Liver (tissue), 7 donors: ENCODE measurements at regions not wholly inside any gene's neighbourhood (a gene's known extent, or its start where the extent isn't known, plus 50 kb on each side); places are given as distances from the start of the nearest gene placed in this dataset.

ENCODE experiments used
- DNase-seq: peaks from one replicate; pipeline ENCODE4 v3.0.0-alpha.2; 2017; ENCODE audit warnings: low spot score
- H3K27ac ChIP-seq, 2 donors: one replicate each; pipeline ENCODE4 v1.7.0; 2013; ENCODE audit warnings: inconsistent platforms in 2 of 2, low read length in 2 of 2, control low read depth in 1 of 2, low read depth in 1 of 2, mild to moderate bottlenecking in 1 of 2
- H3K27me3 ChIP-seq, 4 donors: one replicate each; pipeline versions ENCODE4 v1.6.1 to v1.7.0; 2013; ENCODE audit warnings: low read length in 3 of 4, inconsistent platforms in 1 of 4, mild to moderate bottlenecking in 1 of 4, moderate library complexity in 1 of 4; ENCODE audit not compliant: control insufficient read depth in 4 of 4, insufficient read depth in 4 of 4
- H3K36me3 ChIP-seq, 4 donors: one replicate each; pipeline versions ENCODE4 v1.6.1 to v1.7.0; 2013; ENCODE audit warnings: low read length in 3 of 4, mild to moderate bottlenecking in 3 of 4, low read depth in 1 of 4, moderate library complexity in 1 of 4; ENCODE audit not compliant: control insufficient read depth in 4 of 4, insufficient read depth in 3 of 4
- H3K4me1 ChIP-seq, 4 donors: one replicate each; pipeline versions ENCODE4 v1.6.1 to v1.7.0; 2013; ENCODE audit warnings: low read length in 3 of 4, mild to moderate bottlenecking in 3 of 4, moderate library complexity in 1 of 4; ENCODE audit not compliant: control insufficient read depth in 4 of 4, insufficient read depth in 4 of 4
- H3K4me3 ChIP-seq, 3 donors: one replicate each; pipeline versions ENCODE4 v1.6.1 to v1.7.0; 2013; ENCODE audit warnings: low read length in 3 of 3, control low read depth in 1 of 3, low read depth in 1 of 3, mild to moderate bottlenecking in 1 of 3
- H3K9ac ChIP-seq, 2 donors: one replicate each; pipeline ENCODE4 v1.7.0; 2013; ENCODE audit warnings: low read length in 2 of 2, mild to moderate bottlenecking in 2 of 2, moderate library complexity in 2 of 2, control low read depth in 1 of 2, low read depth in 1 of 2
- H3K9me3 ChIP-seq, 4 donors: one replicate each; pipeline versions ENCODE4 v1.6.1 to v1.7.0; 2013; ENCODE audit warnings: low read length in 3 of 4; ENCODE audit not compliant: control insufficient read depth in 4 of 4
- ATF3 ChIP-seq: IDR thresholded peaks from 2 replicates; pipeline ENCODE4 v1.6.1; 2016; ENCODE audit warnings: antibody characterized with exemption
- CTCF ChIP-seq: fragments of 150-350 bp; IDR thresholded peaks from 2 replicates; pipeline ENCODE4 v1.5.1; 2017; ENCODE audit warnings: improper control_type of control experiment, low read depth, low read length; ENCODE audit not compliant: missing input control
- EGR1 ChIP-seq, 2 donors: IDR thresholded peaks; 2 replicates each; pipeline ENCODE4 v1.6.1; 2016 to 2018; ENCODE audit warnings: antibody characterized with exemption in 2 of 2, low read depth in 2 of 2
- FOXA1 ChIP-seq: IDR thresholded peaks from 2 replicates; pipeline ENCODE4 v1.6.1; 2016; ENCODE audit warnings: antibody characterized with exemption
- FOXA2 ChIP-seq: IDR thresholded peaks from 2 replicates; pipeline ENCODE4 v1.6.1; 2016; ENCODE audit warnings: antibody characterized with exemption
- GABPA ChIP-seq, 2 donors: IDR thresholded peaks in 1 of 2; conservative IDR thresholded peaks in 1 of 2; 2 replicates each; pipeline ENCODE4 v1.6.1; 2016; ENCODE audit warnings: antibody characterized with exemption in 2 of 2, mild to moderate bottlenecking in 1 of 2, moderate library complexity in 1 of 2
- HNF4A ChIP-seq, 2 donors: conservative IDR thresholded peaks; 2 replicates each; pipeline ENCODE4 v1.6.1; 2016; ENCODE audit warnings: antibody characterized with exemption in 2 of 2, mild to moderate bottlenecking in 2 of 2
- HNF4G ChIP-seq: IDR thresholded peaks from 2 replicates; pipeline ENCODE4 v1.6.1; 2016; ENCODE audit warnings: antibody characterized with exemption
- JUND ChIP-seq, 2 donors: IDR thresholded peaks; 2 replicates each; pipeline ENCODE4 v1.6.1; 2016; ENCODE audit warnings: antibody characterized with exemption in 2 of 2
- NR2F2 ChIP-seq: IDR thresholded peaks from 2 replicates; pipeline ENCODE4 v1.6.1; 2016; ENCODE audit warnings: antibody characterized with exemption
- RAD21 ChIP-seq, 2 donors: IDR thresholded peaks; 2 replicates each; pipeline ENCODE4 v1.6.1; 2016; ENCODE audit warnings: antibody characterized with exemption in 2 of 2, mild to moderate bottlenecking in 2 of 2
- RXRA ChIP-seq, 2 donors: IDR thresholded peaks; 2 replicates each; pipeline ENCODE4 v1.6.1; 2017 to 2018; ENCODE audit warnings: antibody characterized with exemption in 2 of 2, mild to moderate bottlenecking in 1 of 2
- SP1 ChIP-seq: IDR thresholded peaks from 2 replicates; pipeline ENCODE4 v1.6.1; 2018; ENCODE audit warnings: antibody characterized with exemption, mild to moderate bottlenecking
- TAF1 ChIP-seq: conservative IDR thresholded peaks from 2 replicates; pipeline ENCODE4 v1.6.1; 2016; ENCODE audit warnings: antibody characterized with exemption, mild to moderate bottlenecking
- YY1 ChIP-seq: IDR thresholded peaks from 2 replicates; pipeline ENCODE4 v1.6.1; 2016; ENCODE audit warnings: antibody characterized with exemption, mild to moderate bottlenecking
- TF ChIP-seq, protein P1 (sequence below): IDR thresholded peaks from 2 replicates; pipeline ENCODE4 v1.6.1; 2016; ENCODE audit warnings: antibody characterized with exemption
- TF ChIP-seq, protein P2 (sequence below): IDR thresholded peaks from 2 replicates; pipeline ENCODE4 v1.6.1; 2016; ENCODE audit warnings: antibody characterized with exemption, mild to moderate bottlenecking
- TF ChIP-seq, protein P3 (sequence below): IDR thresholded peaks from 2 replicates; pipeline ENCODE4 v1.6.1; 2016; ENCODE audit warnings: antibody characterized with exemption
- donor health status: healthy.
- donor health status: healthy.
- donor health status: healthy.
- donor health status: healthy.

DNA sequence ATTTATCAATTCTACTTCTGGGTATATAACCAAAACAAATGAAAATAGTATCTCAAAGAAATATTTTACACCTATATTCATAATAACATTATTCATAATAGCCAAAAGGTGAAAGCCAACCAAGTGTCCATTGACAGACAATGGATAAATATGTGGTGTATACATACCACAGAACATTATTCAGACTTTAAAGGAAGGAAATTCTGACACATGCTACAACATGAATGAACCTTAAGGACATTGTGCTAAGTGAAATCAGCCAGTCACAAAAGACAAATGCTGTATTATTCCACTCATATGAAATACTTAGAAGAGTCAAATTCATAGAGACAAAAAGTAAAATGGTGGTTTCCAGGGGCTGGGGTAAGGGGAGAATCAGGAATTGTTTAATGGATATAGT is 370.5 kb upstream of the CHAC2 start:
- Histone ChIP-seq H3K4me3 (no peak overlapping the region), H3K4me1 (no peaks in the 10 kb centered on the region), H3K27ac (no peak overlapping the region), H3K9me3 (peaks cover 0 to 3% (median 1%) of the 10 kb centered on the region in 4 donors), H3K27me3 (no peaks in the 10 kb centered on the region), H3K36me3 (no peaks in the 10 kb centered on the region), H3K9ac (no peak overlapping the region)
- TF ChIP-seq FOXA1 (no peak), JUND (IDR thresholded peaks at IDR 0.05) (no peak), EGR1 (IDR thresholded peaks at IDR 0.05; ENCODE audit: low read depth in 2 of 2) (no peak), RXRA (IDR thresholded peaks at IDR 0.05) (no peak), CTCF (no peak), GABPA (IDR thresholded peaks at IDR 0.05 in 1 of 2, conservative IDR thresholded peaks at IDR 0.05 in 1 of 2) (no peak), TAF1 (no peak), ATF3 (no peak)
- TF ChIP-seq, protein P1, sequence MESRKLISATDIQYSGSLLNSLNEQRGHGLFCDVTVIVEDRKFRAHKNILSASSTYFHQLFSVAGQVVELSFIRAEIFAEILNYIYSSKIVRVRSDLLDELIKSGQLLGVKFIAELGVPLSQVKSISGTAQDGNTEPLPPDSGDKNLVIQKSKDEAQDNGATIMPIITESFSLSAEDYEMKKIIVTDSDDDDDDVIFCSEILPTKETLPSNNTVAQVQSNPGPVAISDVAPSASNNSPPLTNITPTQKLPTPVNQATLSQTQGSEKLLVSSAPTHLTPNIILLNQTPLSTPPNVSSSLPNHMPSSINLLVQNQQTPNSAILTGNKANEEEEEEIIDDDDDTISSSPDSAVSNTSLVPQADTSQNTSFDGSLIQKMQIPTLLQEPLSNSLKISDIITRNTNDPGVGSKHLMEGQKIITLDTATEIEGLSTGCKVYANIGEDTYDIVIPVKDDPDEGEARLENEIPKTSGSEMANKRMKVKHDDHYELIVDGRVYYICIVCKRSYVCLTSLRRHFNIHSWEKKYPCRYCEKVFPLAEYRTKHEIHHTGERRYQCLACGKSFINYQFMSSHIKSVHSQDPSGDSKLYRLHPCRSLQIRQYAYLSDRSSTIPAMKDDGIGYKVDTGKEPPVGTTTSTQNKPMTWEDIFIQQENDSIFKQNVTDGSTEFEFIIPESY = no peak
- no peak for DNase-seq

GRCh38 chr2:53381271-53381670 is 386.3 kb upstream of the CHAC2 start:
- DNase-seq = no peak
- no peak for TF ChIP-seq HNF4G
- no peak for TF ChIP-seq CTCF
- no peak for TF ChIP-seq FOXA2
- TF ChIP-seq, protein P2, sequence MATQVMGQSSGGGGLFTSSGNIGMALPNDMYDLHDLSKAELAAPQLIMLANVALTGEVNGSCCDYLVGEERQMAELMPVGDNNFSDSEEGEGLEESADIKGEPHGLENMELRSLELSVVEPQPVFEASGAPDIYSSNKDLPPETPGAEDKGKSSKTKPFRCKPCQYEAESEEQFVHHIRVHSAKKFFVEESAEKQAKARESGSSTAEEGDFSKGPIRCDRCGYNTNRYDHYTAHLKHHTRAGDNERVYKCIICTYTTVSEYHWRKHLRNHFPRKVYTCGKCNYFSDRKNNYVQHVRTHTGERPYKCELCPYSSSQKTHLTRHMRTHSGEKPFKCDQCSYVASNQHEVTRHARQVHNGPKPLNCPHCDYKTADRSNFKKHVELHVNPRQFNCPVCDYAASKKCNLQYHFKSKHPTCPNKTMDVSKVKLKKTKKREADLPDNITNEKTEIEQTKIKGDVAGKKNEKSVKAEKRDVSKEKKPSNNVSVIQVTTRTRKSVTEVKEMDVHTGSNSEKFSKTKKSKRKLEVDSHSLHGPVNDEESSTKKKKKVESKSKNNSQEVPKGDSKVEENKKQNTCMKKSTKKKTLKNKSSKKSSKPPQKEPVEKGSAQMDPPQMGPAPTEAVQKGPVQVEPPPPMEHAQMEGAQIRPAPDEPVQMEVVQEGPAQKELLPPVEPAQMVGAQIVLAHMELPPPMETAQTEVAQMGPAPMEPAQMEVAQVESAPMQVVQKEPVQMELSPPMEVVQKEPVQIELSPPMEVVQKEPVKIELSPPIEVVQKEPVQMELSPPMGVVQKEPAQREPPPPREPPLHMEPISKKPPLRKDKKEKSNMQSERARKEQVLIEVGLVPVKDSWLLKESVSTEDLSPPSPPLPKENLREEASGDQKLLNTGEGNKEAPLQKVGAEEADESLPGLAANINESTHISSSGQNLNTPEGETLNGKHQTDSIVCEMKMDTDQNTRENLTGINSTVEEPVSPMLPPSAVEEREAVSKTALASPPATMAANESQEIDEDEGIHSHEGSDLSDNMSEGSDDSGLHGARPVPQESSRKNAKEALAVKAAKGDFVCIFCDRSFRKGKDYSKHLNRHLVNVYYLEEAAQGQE = no peak
- no peak for TF ChIP-seq GABPA (IDR thresholded peaks at IDR 0.05 in 1 of 2, conservative IDR thresholded peaks at IDR 0.05 in 1 of 2)
- no peak for TF ChIP-seq TAF1
- TF ChIP-seq, protein P1 = no peak
- no peak for TF ChIP-seq YY1
- no peak for TF ChIP-seq FOXA1
- TF ChIP-seq HNF4A (conservative IDR thresholded peaks at IDR 0.05) = no peak
- no peak for TF ChIP-seq NR2F2
- TF ChIP-seq, protein P3, sequence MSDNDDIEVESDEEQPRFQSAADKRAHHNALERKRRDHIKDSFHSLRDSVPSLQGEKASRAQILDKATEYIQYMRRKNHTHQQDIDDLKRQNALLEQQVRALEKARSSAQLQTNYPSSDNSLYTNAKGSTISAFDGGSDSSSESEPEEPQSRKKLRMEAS = no peak
- no peak for TF ChIP-seq SP1
- no peak for TF ChIP-seq RXRA (IDR thresholded peaks at IDR 0.05)
- TF ChIP-seq RAD21 (IDR thresholded peaks at IDR 0.05) = no peak
- no peak for TF ChIP-seq JUND (IDR thresholded peaks at IDR 0.05)
- TF ChIP-seq ATF3 = no peak
- TF ChIP-seq EGR1 (IDR thresholded peaks at IDR 0.05; ENCODE audit: low read depth in 2 of 2) = no peak
- Histone ChIP-seq H3K27ac (no peak overlapping the region), H3K9me3 (no peaks in the 10 kb centered on the region), H3K9ac (no peak overlapping the region), H3K4me3 (no peak overlapping the region), H3K36me3 (no peaks in the 10 kb centered on the region), H3K27me3 (no peaks in the 10 kb centered on the region), H3K4me1 (no peaks in the 10 kb centered on the region)
